Kidney tubule cell (primary cell): ENCODE measurements at regions not wholly inside any gene's neighbourhood (a gene's known extent, or its start where the extent isn't known, plus 50 kb on each side); places are given as distances from the start of the nearest gene placed in this dataset.
"Not testable (repeated sequence)": the region's sequence is repeated elsewhere in the genome, so short reads cannot be mapped to it uniquely, and the experiment has no call there.

Experiments used
- DNase-seq: peaks from one replicate; pipeline ENCODE4 v3.0.0-alpha.2; 2018; ENCODE audit warnings: low spot score

GRCh38 chr16:21422824-21423223 lies 144.7 kb upstream of the CRYM start:
- DNase-seq: not testable (repeated sequence)

GRCh38 chr16:21404699-21405098 lies 126.6 kb upstream of the CRYM start:
- not testable (repeated sequence) for DNase-seq

- not testable (repeated sequence) for DNase-seq
These were observed 119.8 kb upstream of the CRYM start for GRCh38 chr16:21397866-21398265.

- DNase-seq: not testable (repeated sequence)
These were observed 118.5 kb upstream of the CRYM start for GRCh38 chr16:21396545-21396944.

GRCh38 chr16:21390634-21391033 lies 112.5 kb upstream of the CRYM start:
- DNase-seq: not testable (repeated sequence)

- not testable (repeated sequence) for DNase-seq
These were observed 111.8 kb upstream of the CRYM start for GRCh38 chr16:21389860-21390259.

GRCh38 chr16:21387757-21388156 lies 109.7 kb upstream of the CRYM start:
- not testable (repeated sequence) for DNase-seq

GRCh38 chr16:21386201-21386915 lies 108.3 kb upstream of the CRYM start:
- DNase-seq: not testable (repeated sequence)

GRCh38 chr16:21383682-21384081 lies 105.6 kb upstream of the CRYM start:
- not testable (repeated sequence) for DNase-seq

GRCh38 chr16:21379645-21380044 lies 101.6 kb upstream of the CRYM start:
- not testable (repeated sequence) for DNase-seq

GRCh38 chr16:21376196-21376899 lies 98.3 kb upstream of the CRYM start:
- DNase-seq: not testable (repeated sequence)

GRCh38 chr16:21375334-21375733 lies 97.2 kb upstream of the CRYM start:
- DNase-seq: not testable (repeated sequence)

- DNase-seq: peak; percentile 11
These were observed 95.4 kb upstream of the CRYM start for GRCh38 chr16:21373454-21373853.

- peak; percentile 17 for DNase-seq
These were observed 94.8 kb upstream of the CRYM start for GRCh38 chr16:21372862-21373261.

- not testable (repeated sequence) for DNase-seq
These were observed 94.2 kb upstream of the CRYM start for GRCh38 chr16:21372162-21372835.

GRCh38 chr16:21370791-21371190 lies 92.7 kb upstream of the CRYM start:
- DNase-seq: peak; percentile 27

GRCh38 chr16:21368973-21369942 lies 91.2 kb upstream of the CRYM start:
- not testable (repeated sequence) for DNase-seq

GRCh38 chr16:21367733-21368421 lies 89.8 kb upstream of the CRYM start:
- DNase-seq: not testable (repeated sequence)

GRCh38 chr16:21366998-21367397 lies 88.9 kb upstream of the CRYM start:
- DNase-seq: not testable (repeated sequence)

- DNase-seq: peak; percentile 13
These were observed 87.5 kb upstream of the CRYM start for GRCh38 chr16:21365541-21365940.
